ENCODE measurements at regions not wholly inside any gene's neighbourhood (a gene's known extent, or its start where the extent isn't known, plus 50 kb on each side); places are given as distances from the start of the nearest gene placed in this dataset.

GRCh38 chrX:58025979-58026378, 115.7 kb upstream of the ZXDA start:
- TF ChIP-seq CTCF (IDR thresholded peaks at IDR 0.05) (peak; percentile 16 to 33 (median 29)), POLR2A (IDR thresholded peaks at IDR 0.05) (no peak)
